GM12873 (cell line): ENCODE measurements at regions not wholly inside any gene's neighbourhood (a gene's known extent, or its start where the extent isn't known, plus 50 kb on each side); places are given as distances from the start of the nearest gene placed in this dataset.

Experiments
- TF ChIP-seq, protein P1 (sequence below): IDR thresholded peaks from 2 replicates; pipeline ENCODE4 v1.5.1; 2012; ENCODE audit warnings: low read depth, mild to moderate bottlenecking, moderate library complexity, low read length, control low read depth; ENCODE audit not compliant: insufficient read depth; ENCODE audit errors: missing control alignments

DNA sequence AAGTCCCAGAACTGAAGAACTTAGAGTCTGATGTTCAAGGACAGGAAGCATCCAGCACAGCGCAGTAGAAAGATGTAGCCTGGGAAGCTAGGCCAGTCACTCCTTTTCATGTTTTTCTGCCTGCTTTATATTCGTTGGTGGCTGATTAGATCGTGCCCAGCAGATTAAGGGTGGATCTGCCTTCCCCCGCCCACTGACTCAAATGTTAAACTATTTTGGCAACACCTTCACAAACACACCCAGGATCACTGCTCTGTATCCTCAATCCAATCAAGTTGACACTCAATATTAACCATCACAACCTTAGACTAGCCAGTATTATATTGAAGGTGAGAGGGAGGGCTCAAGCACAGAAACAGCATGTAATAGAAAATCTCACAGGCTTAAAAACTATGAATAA is 222.9 kb downstream of the C12orf50 start:
- TF ChIP-seq, protein P1, sequence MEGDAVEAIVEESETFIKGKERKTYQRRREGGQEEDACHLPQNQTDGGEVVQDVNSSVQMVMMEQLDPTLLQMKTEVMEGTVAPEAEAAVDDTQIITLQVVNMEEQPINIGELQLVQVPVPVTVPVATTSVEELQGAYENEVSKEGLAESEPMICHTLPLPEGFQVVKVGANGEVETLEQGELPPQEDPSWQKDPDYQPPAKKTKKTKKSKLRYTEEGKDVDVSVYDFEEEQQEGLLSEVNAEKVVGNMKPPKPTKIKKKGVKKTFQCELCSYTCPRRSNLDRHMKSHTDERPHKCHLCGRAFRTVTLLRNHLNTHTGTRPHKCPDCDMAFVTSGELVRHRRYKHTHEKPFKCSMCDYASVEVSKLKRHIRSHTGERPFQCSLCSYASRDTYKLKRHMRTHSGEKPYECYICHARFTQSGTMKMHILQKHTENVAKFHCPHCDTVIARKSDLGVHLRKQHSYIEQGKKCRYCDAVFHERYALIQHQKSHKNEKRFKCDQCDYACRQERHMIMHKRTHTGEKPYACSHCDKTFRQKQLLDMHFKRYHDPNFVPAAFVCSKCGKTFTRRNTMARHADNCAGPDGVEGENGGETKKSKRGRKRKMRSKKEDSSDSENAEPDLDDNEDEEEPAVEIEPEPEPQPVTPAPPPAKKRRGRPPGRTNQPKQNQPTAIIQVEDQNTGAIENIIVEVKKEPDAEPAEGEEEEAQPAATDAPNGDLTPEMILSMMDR: no peak

- TF ChIP-seq, protein P1: no peak
Measured at GRCh38 chr12:87804386-87804785, 224.8 kb downstream of the C12orf50 start.

GRCh38 chr12:87802721-87803011 is 226.5 kb downstream of the C12orf50 start:
- TF ChIP-seq, protein P1: no peak

GRCh38 chr12:87801860-87802720 is 227.1 kb downstream of the C12orf50 start:
- TF ChIP-seq, protein P1: no peak

DNA sequence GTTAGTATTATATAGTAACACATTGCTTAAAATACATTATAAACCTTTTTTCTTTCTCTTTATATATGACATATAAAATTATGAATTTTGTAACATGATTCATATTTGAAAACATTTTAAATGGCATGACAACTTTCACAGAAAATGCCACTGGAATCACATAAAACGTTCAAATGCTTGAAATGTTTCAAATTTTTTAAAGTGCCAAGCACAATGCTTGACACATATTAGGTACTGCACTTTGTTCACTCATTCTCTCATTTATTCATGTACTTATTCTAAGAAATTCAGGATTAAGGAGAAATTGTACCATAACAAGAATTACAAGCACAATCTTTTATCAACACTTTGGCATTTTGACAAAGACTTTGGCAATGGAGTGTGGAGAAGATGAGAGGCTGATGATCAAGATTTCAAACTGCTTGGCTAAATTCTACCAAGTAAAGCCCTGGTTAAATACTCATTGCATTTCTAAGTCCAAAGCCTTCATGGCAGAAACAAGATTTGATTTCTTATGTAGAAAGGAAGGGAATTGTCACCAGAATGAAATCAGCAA is 232.2 kb downstream of the C12orf50 start:
- TF ChIP-seq, protein P1: no peak

DNA sequence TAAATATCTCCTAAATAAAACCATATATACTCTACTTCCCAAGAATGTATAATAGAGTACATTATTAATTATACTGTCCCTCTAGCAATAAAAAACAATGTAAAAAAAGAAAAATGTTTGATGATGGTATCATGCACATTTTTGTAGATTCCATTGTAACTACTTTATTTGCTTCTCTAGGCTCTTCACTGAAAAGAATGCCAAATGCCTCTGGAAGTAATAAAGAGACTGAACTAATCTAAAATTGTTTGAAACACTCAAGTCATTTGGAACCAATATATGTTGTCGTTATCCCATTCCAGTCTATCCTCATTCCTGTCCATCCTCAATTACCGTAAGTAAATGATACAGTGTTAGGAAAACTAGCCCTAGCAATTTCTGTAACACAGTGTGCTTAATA is 233.6 kb downstream of the C12orf50 start:
- TF ChIP-seq, protein P1: no peak

- TF ChIP-seq, protein P1: no peak
Measured at GRCh38 chr12:87794854-87795253, 234.3 kb downstream of the C12orf50 start.
